Astrocyte (in vitro differentiated cells and primary cell): ENCODE measurements at regions not wholly inside any gene's neighbourhood (a gene's known extent, or its start where the extent isn't known, plus 50 kb on each side); places are given as distances from the start of the nearest gene placed in this dataset.

ENCODE experiments used
- CTCF ChIP-seq: IDR thresholded peaks from 2 replicates; pipeline ENCODE4 v1.5.1; 2011; ENCODE audit warnings: low read depth, mild to moderate bottlenecking, inconsistent platforms, low read length, moderate library complexity; ENCODE audit not compliant: insufficient read depth
- EZH2 ChIP-seq: IDR thresholded peaks from 2 replicates; pipeline ENCODE4 v1.6.1; 2012; ENCODE audit warnings: mild to moderate bottlenecking, low read length, inconsistent platforms; ENCODE audit not compliant: insufficient read depth

DNA sequence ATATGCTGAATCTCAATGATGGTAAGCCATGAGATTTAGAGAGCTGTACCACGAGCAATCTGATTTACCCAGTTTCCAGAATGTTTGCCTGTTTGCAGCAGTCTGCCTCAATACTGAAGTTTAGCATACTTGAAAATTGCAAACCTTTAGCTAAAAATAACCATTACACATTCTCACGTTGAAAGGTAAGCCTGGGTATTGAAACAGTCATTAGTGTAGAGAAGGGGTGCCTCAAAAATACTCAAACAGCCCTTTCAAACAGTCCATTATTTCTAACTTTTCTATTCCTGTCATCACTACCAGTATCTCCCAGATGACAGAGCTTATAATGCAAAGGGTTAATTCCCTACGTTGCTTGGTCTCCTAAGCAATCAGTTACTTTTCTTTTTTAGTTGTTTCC lies 111.8 kb upstream of the MBNL1 start:
- TF ChIP-seq CTCF (no peak), EZH2 (no peak)
